Heart right ventricle (tissue), 16 donors: ENCODE measurements at regions not wholly inside any gene's neighbourhood (a gene's known extent, or its start where the extent isn't known, plus 50 kb on each side); places are given as distances from the start of the nearest gene placed in this dataset.

Source experiments
- ATAC-seq, 8 donors: fragments of 200-7000 bp; cut with Tn5 transposase; one replicate each; pipeline ENCODE4 v1.9.1; 2020; ENCODE audit warnings: mild to moderate bottlenecking in 8 of 8, moderate library complexity in 8 of 8, moderate number of reproducible peaks in 1 of 8
- DNase-seq, 2 donors: peaks; one replicate each; pipeline ENCODE4 v3.0.0-alpha.2; 2020
- H3K27ac ChIP-seq, 10 donors: fragments of 200-600 bp; sonication (generic) in 2 of 10; one replicate each; pipeline versions ENCODE4 v1.5.0 to v1.8.0; 2020 to 2022; ENCODE audit warnings: mild to moderate bottlenecking in 3 of 10
- H3K27me3 ChIP-seq, 7 donors: fragments of 200-600 bp; one replicate each; pipeline ENCODE4 v1.8.0; 2021 to 2022; ENCODE audit warnings: mild to moderate bottlenecking in 2 of 7
- H3K36me3 ChIP-seq, 9 donors: fragments of 200-600 bp; sonication (generic) in 1 of 9; one replicate each; pipeline versions ENCODE4 v1.5.0 to v1.8.0; 2020 to 2022; ENCODE audit warnings: mild to moderate bottlenecking in 2 of 9
- H3K4me1 ChIP-seq, 9 donors: fragments of 200-600 bp; sonication (generic) in 1 of 9; one replicate each; pipeline versions ENCODE4 v1.5.0 to v1.8.0; 2020 to 2022; ENCODE audit warnings: mild to moderate bottlenecking in 4 of 9
- H3K4me3 ChIP-seq, 10 donors: fragments of 200-600 bp; sonication (generic) in 2 of 10; one replicate each; pipeline versions ENCODE4 v1.5.0 to v1.8.0; 2020 to 2022; ENCODE audit warnings: mild to moderate bottlenecking in 7 of 10, moderate library complexity in 2 of 10
- H3K9me3 ChIP-seq, 11 donors: fragments of 200-600 bp in 10 of 11; sonication (generic) in 2 of 11; one replicate each; pipeline versions ENCODE4 v1.5.0 to v1.8.0; 2013 to 2022; ENCODE audit warnings: mild to moderate bottlenecking in 2 of 11, control low read depth in 1 of 11, moderate library complexity in 1 of 11
- WGBS, 2 donors: extraction: QIAGEN DNeasy Blood & Tissue Kit; methylation state at CpG; one replicate each; pipeline ENCODE4 v1.1.7; 2013; ENCODE audit warnings: inconsistent platforms in 1 of 2; 5-methylcytosine and 5-hydroxymethylcytosine counted together
- intact Hi-C, 10 donors: fragments of 100-400 bp; cut with DNase I; formaldehyde crosslinking; loops; one replicate each; pipeline versions ENCODE4 v1.11.1 to v1.14.2; 2022
- TF ChIP-seq, protein P1 (sequence below), 9 donors: fragments of 200-600 bp; sonication (generic) in 2 of 9; IDR thresholded peaks; one replicate each; pipeline versions ENCODE4 v1.5.0 to v1.8.0; 2021 to 2022; ENCODE audit warnings: antibody characterized with exemption in 9 of 9, mild to moderate bottlenecking in 5 of 9, moderate library complexity in 1 of 9
- donor health status: Arrhythmogenic right ventricular cardiomyopathy.
- donor health status: ischemic (EF 13 %, LVEDD 7.1; RV severe dilation, severe dysfunction).
- donor health status: healthy with polysubstance abuse.
- donor health status: DM: no; HTN: yes; CAD: no.
- donor health status: DM: no; HTN: no; CAD: no.
- donor health status: ischemic (EF 25% LVEDD 6.9; RV normal size, moderate dysfunction).
- donor health status: ischemic (EF 25% LVEDD 5.7; RV mildly dilated, moderate dysfunction).
- donor health status: healthy.
- donor health status: DM: yes; HTN: yes; CAD: no.
- donor health status: Ischemic cardiomyopathy.
- donor health status: ischemic (EF 35%, LVEDD 5.7; RV mildly dilated, moderate dysfunction).
- donor health status: nonischemic (EF 11% LVEDD 7.7; RV severe dilation, severe dysfunction).
- donor health status: DM: yes; HTN: yes; CAD: no.
- donor health status: PGD.
- donor health status: ischemic (EF 29% LVEDD 5.4; RV normal size, mild dysfunction).
- donor health status: nonischemic (EF 23%, LVEDD 6.1; RV moderate dilation, normal function).

DNA sequence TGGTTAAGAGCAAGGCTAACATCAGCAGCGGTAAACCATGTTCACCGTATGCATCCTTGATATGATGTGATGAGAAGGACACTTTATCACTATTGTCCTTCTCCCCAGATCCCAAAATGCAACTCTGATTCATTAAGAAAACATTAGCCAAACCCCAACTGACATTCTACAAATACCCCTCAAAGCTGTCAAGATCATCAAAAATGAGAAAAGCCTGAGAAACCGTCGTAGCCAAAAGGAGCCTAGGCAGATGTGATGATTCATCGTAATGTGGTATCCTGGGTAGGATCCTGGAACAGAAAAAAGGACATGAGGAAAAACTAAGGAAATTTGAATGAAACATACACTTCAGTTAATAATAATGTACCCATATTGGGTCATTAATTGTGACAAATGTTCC is 67.3 kb upstream of the ST6GAL2 start:
- Histone ChIP-seq H3K36me3 (no peaks in the 10 kb centered on the region), H3K9me3 (peaks cover 0 to 16% (median 5%) of the 10 kb centered on the region in 11 donors), H3K4me1 (peaks cover 0 to 15% (median 0%) of the 10 kb centered on the region in 9 donors), H3K4me3 (no peak overlapping the region), H3K27me3 (no peaks in the 10 kb centered on the region), H3K27ac (no peak overlapping the region)
- 84 to 91% methylated on average over 5 of the region's 5 CpGs for WGBS, 2 donors
- no peak for ATAC-seq
- DNase-seq = no peak
- TF ChIP-seq, protein P1, sequence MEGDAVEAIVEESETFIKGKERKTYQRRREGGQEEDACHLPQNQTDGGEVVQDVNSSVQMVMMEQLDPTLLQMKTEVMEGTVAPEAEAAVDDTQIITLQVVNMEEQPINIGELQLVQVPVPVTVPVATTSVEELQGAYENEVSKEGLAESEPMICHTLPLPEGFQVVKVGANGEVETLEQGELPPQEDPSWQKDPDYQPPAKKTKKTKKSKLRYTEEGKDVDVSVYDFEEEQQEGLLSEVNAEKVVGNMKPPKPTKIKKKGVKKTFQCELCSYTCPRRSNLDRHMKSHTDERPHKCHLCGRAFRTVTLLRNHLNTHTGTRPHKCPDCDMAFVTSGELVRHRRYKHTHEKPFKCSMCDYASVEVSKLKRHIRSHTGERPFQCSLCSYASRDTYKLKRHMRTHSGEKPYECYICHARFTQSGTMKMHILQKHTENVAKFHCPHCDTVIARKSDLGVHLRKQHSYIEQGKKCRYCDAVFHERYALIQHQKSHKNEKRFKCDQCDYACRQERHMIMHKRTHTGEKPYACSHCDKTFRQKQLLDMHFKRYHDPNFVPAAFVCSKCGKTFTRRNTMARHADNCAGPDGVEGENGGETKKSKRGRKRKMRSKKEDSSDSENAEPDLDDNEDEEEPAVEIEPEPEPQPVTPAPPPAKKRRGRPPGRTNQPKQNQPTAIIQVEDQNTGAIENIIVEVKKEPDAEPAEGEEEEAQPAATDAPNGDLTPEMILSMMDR (IDR thresholded peaks at IDR 0.05) = no peak
- intact Hi-C loops = no loop called here

DNA sequence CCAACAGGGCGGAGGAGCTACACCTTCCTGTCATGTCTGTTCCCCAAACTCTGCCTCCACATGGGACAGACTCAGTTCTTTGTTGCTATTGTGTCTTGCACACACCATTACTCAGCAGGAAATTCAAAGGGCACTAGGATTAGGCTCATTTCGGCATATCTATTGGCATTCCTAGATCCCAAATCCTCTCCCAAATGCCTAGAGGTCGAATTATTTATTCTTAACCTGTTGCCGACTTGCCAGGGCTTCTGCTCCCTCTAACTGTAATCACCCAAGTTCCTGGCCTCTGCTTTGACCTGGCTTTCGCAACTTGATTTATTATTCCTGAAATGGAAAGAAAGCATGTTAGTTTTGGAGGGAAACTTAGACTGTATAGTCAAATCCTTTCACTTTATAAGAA is 67.8 kb upstream of the ST6GAL2 start:
- intact Hi-C loops = no loop called here
- no peaks in the 10 kb centered on the region for H3K36me3 ChIP-seq
- no peak for ATAC-seq
- peaks cover 0 to 15% (median 0%) of the 10 kb centered on the region in 9 donors for H3K4me1 ChIP-seq
- no peaks in the 10 kb centered on the region for H3K27me3 ChIP-seq
- TF ChIP-seq, protein P1 (IDR thresholded peaks at IDR 0.05) = no peak
- H3K9me3 ChIP-seq = peaks cover 0 to 16% (median 5%) of the 10 kb centered on the region in 11 donors
- WGBS, 2 donors = 58 to 62% methylated on average over 5 of the region's 5 CpGs
- H3K27ac ChIP-seq = peak overlapping the region in 1 of 10 donors; percentile 6
- DNase-seq = no peak
- H3K4me3 ChIP-seq = no peak overlapping the region

- Histone ChIP-seq H3K4me1 (peaks cover 0 to 15% (median 0%) of the 10 kb centered on the region in 9 donors), H3K9me3 (peaks cover 0 to 15% (median 5%) of the 10 kb centered on the region in 11 donors), H3K27ac (peak overlapping the region in 1 of 10 donors; percentile 6), H3K27me3 (no peaks in the 10 kb centered on the region), H3K36me3 (no peaks in the 10 kb centered on the region), H3K4me3 (no peak overlapping the region)
- no peak for DNase-seq
- 51 to 59% methylated on average over 3 of the region's 3 CpGs for WGBS, 2 donors
- TF ChIP-seq, protein P1 (IDR thresholded peaks at IDR 0.05) = no peak
- intact Hi-C loops = no loop called here
- ATAC-seq = no peak
Observed at GRCh38 chr2:106954304-106954703, 68.3 kb upstream of the ST6GAL2 start.

GRCh38 chr2:106956416-106956815 is 70.4 kb upstream of the ST6GAL2 start:
- H3K36me3 ChIP-seq = no peaks in the 10 kb centered on the region
- no peaks in the 10 kb centered on the region for H3K27me3 ChIP-seq
- ATAC-seq (peak in 2 of 8 donors; percentile 16 to 19), DNase-seq (no peak)
- intact Hi-C loops = no loop called here
- TF ChIP-seq, protein P1 (IDR thresholded peaks at IDR 0.05) = no peak
- H3K27ac ChIP-seq = no peak overlapping the region
- no peak overlapping the region for H3K4me3 ChIP-seq
- peaks cover 0 to 2% (median 0%) of the 10 kb centered on the region in 11 donors for H3K9me3 ChIP-seq
- WGBS, 2 donors = 68 to 71% methylated on average over 7 of the region's 7 CpGs
- H3K4me1 ChIP-seq = peaks cover 0 to 15% (median 0%) of the 10 kb centered on the region in 9 donors
